GDM1 (cell line): ENCODE measurements at regions not wholly inside any gene's neighbourhood (a gene's known extent, or its start where the extent isn't known, plus 50 kb on each side); places are given as distances from the start of the nearest gene placed in this dataset.
A peak's percentile ranks its signal among the peaks of the same experiment; 100 is the strongest.
"Not testable (repeated sequence)": the region's sequence is repeated elsewhere in the genome, so short reads cannot be mapped to it uniquely, and the experiment has no call there.

ENCODE experiments used
- DNase-seq: peaks from one replicate; lab custom pipeline; 2025; lab: John Stamatoyannopoulos, UW

- DNase-seq = no peak
Observed at GRCh38 chr12:31906557-31907301, 52.5 kb upstream of the RESF1 start.

- DNase-seq = no peak
Observed at GRCh38 chr12:31903025-31903424, 56.2 kb upstream of the RESF1 start.

GRCh38 chr12:31900271-31900670 is 58.9 kb upstream of the RESF1 start:
- no peak for DNase-seq

- no peak for DNase-seq
Observed at GRCh38 chr12:31899109-31899508, 60.1 kb upstream of the RESF1 start.

- DNase-seq = no peak
Observed at GRCh38 chr12:31897781-31898503, 61.3 kb upstream of the RESF1 start.

- DNase-seq = not testable (repeated sequence)
Observed at GRCh38 chr12:31897092-31897491, 62.1 kb upstream of the RESF1 start.

GRCh38 chr12:31896514-31897039 is 62.6 kb upstream of the RESF1 start:
- DNase-seq = peak; percentile 85

- DNase-seq = no peak
Observed at GRCh38 chr12:31895449-31896150, 63.6 kb upstream of the RESF1 start.

GRCh38 chr12:31890295-31891285 is 68.6 kb upstream of the RESF1 start:
- no peak for DNase-seq

- DNase-seq = no peak
Observed at GRCh38 chr12:31887109-31887811, 72.0 kb upstream of the RESF1 start.

GRCh38 chr12:31882682-31883081 is 76.5 kb upstream of the RESF1 start:
- DNase-seq = not testable (repeated sequence)

- DNase-seq = no peak
Observed at GRCh38 chr12:31880340-31880739, 78.9 kb upstream of the RESF1 start.

GRCh38 chr12:31877884-31878283 is 81.3 kb upstream of the RESF1 start:
- no peak for DNase-seq

GRCh38 chr12:31876568-31877424 is 82.4 kb upstream of the RESF1 start:
- DNase-seq = peak; percentile 76

GRCh38 chr12:31875609-31875964 is 83.6 kb upstream of the RESF1 start:
- no peak for DNase-seq

- DNase-seq = peak; percentile 15
Observed at GRCh38 chr12:31874961-31875608, 84.1 kb upstream of the RESF1 start.

- DNase-seq = no peak
Observed at GRCh38 chr12:31872831-31873604, 86.2 kb upstream of the RESF1 start.

GRCh38 chr12:31869972-31870371 is 89.2 kb upstream of the RESF1 start:
- DNase-seq = no peak

- no peak for DNase-seq
Observed at GRCh38 chr12:31868965-31869364, 90.2 kb upstream of the RESF1 start.
